Vagina (tissue), 2 donors: ENCODE measurements at regions not wholly inside any gene's neighbourhood (a gene's known extent, or its start where the extent isn't known, plus 50 kb on each side); places are given as distances from the start of the nearest gene placed in this dataset.

Experiments
- DNase-seq, 2 donors: peaks; one replicate each; pipeline ENCODE4 v3.0.0-alpha.2; 2017; ENCODE audit errors: extremely low spot score in 2 of 2
- H3K27ac ChIP-seq: fragments of 200-600 bp; sonication (generic); one replicate; pipeline ENCODE4 v1.5.1; 2019
- H3K27me3 ChIP-seq: fragments of 200-600 bp; sonication (generic); one replicate; pipeline ENCODE4 v1.5.1; 2019
- H3K36me3 ChIP-seq, 2 donors: fragments of 200-600 bp; sonication (generic); one replicate each; pipeline ENCODE4 v1.5.1; 2017 to 2019
- H3K4me1 ChIP-seq: fragments of 200-600 bp; sonication (generic); one replicate; pipeline ENCODE4 v1.5.1; 2019
- H3K4me3 ChIP-seq, 2 donors: fragments of 200-600 bp; sonication (generic); 1 replicate in 1 of 2; 2 replicates in 1 of 2; pipeline ENCODE4 v1.5.1; 2016 to 2019
- H3K9me3 ChIP-seq: fragments of 200-600 bp; sonication (generic); one replicate; pipeline ENCODE4 v1.5.1; 2019
- POLR2A ChIP-seq, 2 donors: fragments of 450-650 bp; IDR thresholded peaks; one replicate each; pipeline ENCODE4 v1.6.1; 2017; ENCODE audit warnings: antibody characterized with exemption in 2 of 2, mild to moderate bottlenecking in 2 of 2, moderate library complexity in 2 of 2
- POLR2AphosphoS5 ChIP-seq, 2 donors: sonication (generic); formaldehyde crosslinking; IDR thresholded peaks; one replicate each; pipeline ENCODE4 v1.9.0; 2017; ENCODE audit warnings: antibody characterized with exemption in 2 of 2, mild to moderate bottlenecking in 2 of 2, low read depth in 1 of 2; ENCODE audit not compliant: insufficient read depth in 1 of 2
- intact Hi-C: fragments of 100-400 bp; cut with DNase I; formaldehyde crosslinking; loops from one replicate; pipeline ENCODE4 v1.15.1; 2023
- TF ChIP-seq, protein P1 (sequence below), 3 experiments: fragments of 450-650 bp in 2 of 3; fragments of 200-600 bp in 1 of 3; sonication (generic) in 1 of 3; IDR thresholded peaks; one replicate each; pipeline ENCODE4 v1.5.1; 2017 to 2019; ENCODE audit warnings: antibody characterized with exemption in 3 of 3, mild to moderate bottlenecking in 2 of 3, moderate library complexity in 2 of 3

DNA sequence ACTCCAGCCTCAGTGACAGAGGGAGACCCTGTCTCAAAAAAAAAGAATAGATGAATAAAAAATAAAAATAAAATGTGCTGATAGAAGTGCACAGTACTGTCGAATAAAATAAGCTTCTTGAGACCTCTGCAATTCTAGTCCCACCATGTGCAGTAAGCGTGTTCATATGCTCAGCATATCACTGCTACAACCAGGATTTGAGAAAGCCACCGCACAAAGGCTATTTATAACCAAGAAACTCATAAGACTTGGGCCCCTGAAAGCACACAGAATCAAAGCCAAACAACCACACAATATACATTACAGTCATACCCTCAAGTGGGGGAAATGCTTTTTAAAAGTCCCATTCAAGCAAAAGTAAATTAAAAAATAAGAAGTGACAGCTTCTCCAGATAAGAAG is 56.5 kb upstream of the FXR1 start:
- H3K4me1 ChIP-seq: no peaks in the 10 kb centered on the region
- H3K27ac ChIP-seq: no peak overlapping the region
- no peaks in the 10 kb centered on the region for H3K9me3 ChIP-seq
- intact Hi-C loops: no loop called here
- no peaks in the 10 kb centered on the region for H3K36me3 ChIP-seq
- TF ChIP-seq POLR2AphosphoS5 (IDR thresholded peaks at IDR 0.05; ENCODE audit: insufficient read depth in 1 of 2, low read depth in 1 of 2) (no peak), POLR2A (IDR thresholded peaks at IDR 0.05) (no peak)
- TF ChIP-seq, protein P1, sequence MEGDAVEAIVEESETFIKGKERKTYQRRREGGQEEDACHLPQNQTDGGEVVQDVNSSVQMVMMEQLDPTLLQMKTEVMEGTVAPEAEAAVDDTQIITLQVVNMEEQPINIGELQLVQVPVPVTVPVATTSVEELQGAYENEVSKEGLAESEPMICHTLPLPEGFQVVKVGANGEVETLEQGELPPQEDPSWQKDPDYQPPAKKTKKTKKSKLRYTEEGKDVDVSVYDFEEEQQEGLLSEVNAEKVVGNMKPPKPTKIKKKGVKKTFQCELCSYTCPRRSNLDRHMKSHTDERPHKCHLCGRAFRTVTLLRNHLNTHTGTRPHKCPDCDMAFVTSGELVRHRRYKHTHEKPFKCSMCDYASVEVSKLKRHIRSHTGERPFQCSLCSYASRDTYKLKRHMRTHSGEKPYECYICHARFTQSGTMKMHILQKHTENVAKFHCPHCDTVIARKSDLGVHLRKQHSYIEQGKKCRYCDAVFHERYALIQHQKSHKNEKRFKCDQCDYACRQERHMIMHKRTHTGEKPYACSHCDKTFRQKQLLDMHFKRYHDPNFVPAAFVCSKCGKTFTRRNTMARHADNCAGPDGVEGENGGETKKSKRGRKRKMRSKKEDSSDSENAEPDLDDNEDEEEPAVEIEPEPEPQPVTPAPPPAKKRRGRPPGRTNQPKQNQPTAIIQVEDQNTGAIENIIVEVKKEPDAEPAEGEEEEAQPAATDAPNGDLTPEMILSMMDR (IDR thresholded peaks at IDR 0.05): no peak
- H3K27me3 ChIP-seq: no peaks in the 10 kb centered on the region
- DNase-seq: no peak
- H3K4me3 ChIP-seq: no peak overlapping the region

DNA sequence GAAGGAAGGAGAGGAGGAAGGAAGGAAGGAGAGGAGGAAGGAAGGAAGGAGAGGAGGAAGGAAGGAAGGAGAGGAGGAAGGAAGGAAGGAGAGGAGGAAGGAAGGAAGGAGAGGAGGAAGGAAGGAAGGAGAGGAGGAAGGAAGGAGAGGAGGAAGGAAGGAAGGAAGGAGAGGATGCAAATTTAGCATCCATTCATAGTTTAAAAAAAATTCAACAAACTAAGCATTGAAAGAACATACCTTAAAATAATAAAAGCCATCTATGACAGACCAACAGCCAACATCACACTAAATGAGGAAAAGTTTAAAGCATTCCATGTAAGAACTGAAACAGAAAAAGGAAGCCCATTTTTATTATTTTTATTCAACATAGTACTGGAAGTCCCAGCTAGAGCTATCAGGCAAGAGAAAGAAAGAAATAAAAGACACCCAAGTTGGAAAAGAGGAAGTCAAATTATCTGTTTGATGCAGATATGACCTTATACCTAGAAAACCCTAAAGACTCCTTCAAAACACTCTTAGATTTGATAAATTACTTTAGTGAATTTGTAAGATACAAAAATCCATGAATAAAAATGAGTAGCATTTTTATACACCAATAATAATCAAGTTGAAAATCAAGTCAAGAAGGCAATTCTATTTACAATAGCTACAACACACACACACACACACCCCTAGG is 52.2 kb upstream of the FXR1 start:
- DNase-seq: no peak
- intact Hi-C loops: no loop called here
- no peak for TF ChIP-seq POLR2A (IDR thresholded peaks at IDR 0.05)
- TF ChIP-seq, protein P1 (IDR thresholded peaks at IDR 0.05): no peak
- Histone ChIP-seq H3K4me1 (no peaks in the 10 kb centered on the region), H3K36me3 (no peaks in the 10 kb centered on the region), H3K4me3 (no peak overlapping the region), H3K9me3 (no peaks in the 10 kb centered on the region), H3K27ac (no peak overlapping the region), H3K27me3 (no peaks in the 10 kb centered on the region)
